OCI-LY1 (cell line): ENCODE measurements at regions not wholly inside any gene's neighbourhood (a gene's known extent, or its start where the extent isn't known, plus 50 kb on each side); places are given as distances from the start of the nearest gene placed in this dataset.
A peak's percentile ranks its signal among the peaks of the same experiment; 100 is the strongest.

ENCODE experiments used
- H2AFZ ChIP-seq: fragments of 200-600 bp; sonication (generic), shearing (Covaris generic); 2 replicates; pipeline ENCODE4 v1.6.0; 2014; ENCODE audit warnings: antibody characterized with exemption, mild to moderate bottlenecking, low read length
- H3F3A ChIP-seq: fragments of 200-600 bp; sonication (generic), shearing (Covaris generic); 2 replicates; pipeline ENCODE4 v1.6.0; 2014; ENCODE audit warnings: mild to moderate bottlenecking, antibody characterized with exemption, low read length, moderate library complexity; ENCODE audit not compliant: insufficient read depth
- H3K27ac ChIP-seq: fragments of 200-600 bp; sonication (generic); 2 replicates; pipeline ENCODE4 v1.5.1; 2014; ENCODE audit warnings: low read length, mixed run types, mild to moderate bottlenecking, low read depth; ENCODE audit not compliant: poor library complexity, severe bottlenecking
- H3K27me3 ChIP-seq: fragments of 200-600 bp; sonication (generic); 2 replicates; pipeline ENCODE4 v1.6.0; 2014; ENCODE audit warnings: antibody characterized with exemption, mild to moderate bottlenecking, low read length, moderate library complexity; ENCODE audit not compliant: insufficient read depth
- H3K36me3 ChIP-seq: fragments of 200-600 bp; sonication (generic); 2 replicates; pipeline ENCODE4 v1.6.1; 2014; ENCODE audit warnings: mild to moderate bottlenecking, antibody characterized with exemption, low read length, moderate library complexity, mixed read lengths; ENCODE audit not compliant: insufficient read depth
- H3K4me1 ChIP-seq: fragments of 200-600 bp; sonication (generic); 2 replicates; pipeline ENCODE4 v1.5.1; 2014; ENCODE audit warnings: mild to moderate bottlenecking, low read length, moderate library complexity; ENCODE audit not compliant: insufficient read depth, severe bottlenecking
- H3K4me2 ChIP-seq: fragments of 200-600 bp; sonication (generic), shearing (Covaris generic); 2 replicates; pipeline ENCODE4 v1.6.1; 2014; ENCODE audit warnings: low read length
- H3K4me3 ChIP-seq: fragments of 200-600 bp; sonication (generic); 2 replicates; pipeline ENCODE4 v1.5.1; 2014; ENCODE audit warnings: low read length, low read depth, mild to moderate bottlenecking, mixed read lengths; ENCODE audit not compliant: poor library complexity, severe bottlenecking
- H3K79me2 ChIP-seq: fragments of 200-600 bp; shearing (Covaris generic); 2 replicates; pipeline ENCODE4 v1.6.1; 2016; ENCODE audit warnings: mixed run types, low read length, mixed read lengths; ENCODE audit not compliant: insufficient read depth
- H3K9ac ChIP-seq: fragments of 200-600 bp; sonication (generic), shearing (Covaris generic); 2 replicates; pipeline ENCODE4 v1.6.1; 2014; ENCODE audit warnings: mild to moderate bottlenecking, low read length, mixed read lengths
- H3K9me2 ChIP-seq: fragments of 200-600 bp; sonication (generic), shearing (Covaris generic); 2 replicates; pipeline ENCODE4 v1.6.1; 2014; ENCODE audit warnings: low read depth, mild to moderate bottlenecking, low read length, mixed read lengths
- H3K9me3 ChIP-seq: fragments of 200-600 bp; shearing (Covaris generic); 2 replicates; pipeline ENCODE4 v1.6.1; 2014; ENCODE audit warnings: low read length, mixed read lengths
- H4K20me1 ChIP-seq: fragments of 200-600 bp; sonication (generic), shearing (Covaris generic); 2 replicates; pipeline ENCODE4 v1.6.0; 2016; ENCODE audit warnings: mild to moderate bottlenecking, low read length; ENCODE audit not compliant: insufficient read depth
- CTCF ChIP-seq: fragments of 200-600 bp; sonication (generic), shearing (Covaris generic); IDR thresholded peaks from 2 replicates; pipeline ENCODE4 v1.5.1; 2017; ENCODE audit warnings: mild to moderate bottlenecking, antibody characterized with exemption, low read length, moderate library complexity, mixed read lengths
- EZH2 ChIP-seq: fragments of 200-600 bp; sonication (generic), shearing (Covaris generic); IDR thresholded peaks from 2 replicates; pipeline ENCODE4 v1.8.0; 2017; ENCODE audit warnings: borderline replicate concordance, mixed run types, mild to moderate bottlenecking, antibody characterized with exemption, low read length, moderate library complexity, mixed read lengths

- Histone ChIP-seq H3K9ac (no peak overlapping the region), H3K27me3 (no peaks in the 10 kb centered on the region), H2AFZ (no peak overlapping the region), H3K4me1 (peaks cover 5% of the 10 kb centered on the region), H3K4me3 (no peak overlapping the region), H3K9me3 (no peaks in the 10 kb centered on the region), H3F3A (no peaks in the 10 kb centered on the region), H3K4me2 (no peak overlapping the region), H3K79me2 (no peaks in the 10 kb centered on the region), H3K27ac (no peak overlapping the region), H4K20me1 (no peaks in the 10 kb centered on the region), H3K36me3 (no peaks in the 10 kb centered on the region), H3K9me2 (no peaks in the 10 kb centered on the region)
- no peak for TF ChIP-seq CTCF
- no peak for TF ChIP-seq EZH2
Observed at GRCh38 chr20:17807651-17808050, 107.9 kb downstream of the BANF2 start.

DNA sequence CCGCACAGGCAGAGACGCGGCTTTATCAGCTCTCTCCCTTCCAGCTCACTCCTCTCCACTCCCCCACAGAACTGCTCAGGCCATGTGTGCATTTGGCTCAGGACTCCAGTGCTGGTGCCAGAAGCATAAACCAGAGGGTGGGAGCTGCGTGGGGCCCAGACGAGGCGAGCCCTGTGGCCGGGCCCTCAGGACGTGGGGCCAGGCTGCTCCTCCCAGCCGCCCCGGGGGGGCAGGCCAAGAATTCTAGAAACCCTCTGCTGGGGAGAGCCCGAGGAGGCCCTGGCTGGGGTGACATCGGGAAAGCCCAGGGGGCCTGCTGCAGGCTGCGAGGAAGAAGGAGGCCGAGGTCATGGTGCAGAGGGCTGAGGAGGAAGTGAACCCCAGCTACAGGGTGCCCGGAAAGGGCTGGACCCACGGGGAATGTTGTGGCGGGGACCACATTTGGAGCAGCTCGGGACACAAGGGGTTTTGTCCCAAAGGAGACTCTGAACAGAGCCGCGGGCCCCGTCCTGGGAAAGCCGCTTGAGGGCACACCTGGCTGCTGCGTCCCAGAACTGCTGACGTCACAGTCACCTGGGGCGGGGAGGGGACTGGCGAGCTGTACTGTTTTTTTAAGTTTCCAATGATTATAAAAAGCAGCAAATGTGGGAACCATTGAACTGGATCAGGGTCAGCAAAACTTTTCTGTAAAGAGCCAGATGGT is 107.1 kb downstream of the BANF2 start:
- Histone ChIP-seq H3K4me2 (peak overlapping the region; percentile 33; the same call in 1 of the 2 replicates), H3K9ac (no peak overlapping the region), H2AFZ (no peak overlapping the region), H3K9me3 (no peaks in the 10 kb centered on the region), H3K36me3 (no peaks in the 10 kb centered on the region), H3F3A (no peaks in the 10 kb centered on the region), H3K4me3 (peak overlapping the region; percentile 10), H3K79me2 (no peaks in the 10 kb centered on the region), H3K27me3 (no peaks in the 10 kb centered on the region), H3K4me1 (peaks cover 5% of the 10 kb centered on the region), H3K9me2 (no peaks in the 10 kb centered on the region), H3K27ac (no peak overlapping the region), H4K20me1 (no peaks in the 10 kb centered on the region)
- TF ChIP-seq EZH2 (no peak), CTCF (no peak)

GRCh38 chr20:17806107-17806506 is 106.3 kb downstream of the BANF2 start:
- Histone ChIP-seq H3K36me3 (no peaks in the 10 kb centered on the region), H2AFZ (no peak overlapping the region), H3F3A (no peaks in the 10 kb centered on the region), H3K4me1 (peaks cover 5% of the 10 kb centered on the region), H3K9ac (no peak overlapping the region), H3K4me3 (no peak overlapping the region), H3K79me2 (no peaks in the 10 kb centered on the region), H4K20me1 (no peaks in the 10 kb centered on the region), H3K9me3 (no peaks in the 10 kb centered on the region), H3K27me3 (no peaks in the 10 kb centered on the region), H3K4me2 (no peak overlapping the region), H3K27ac (no peak overlapping the region), H3K9me2 (no peaks in the 10 kb centered on the region)
- no peak for TF ChIP-seq EZH2
- no peak for TF ChIP-seq CTCF
